Stimulated activated naive B cell treated with anti-CD40 and anti-IgM and Interleukin-4, amounts not matched to agents 10 μg/mL and 1 μg/mL and 100 μg/mL, for 72 hours (primary cell): ENCODE measurements at regions not wholly inside any gene's neighbourhood (a gene's known extent, or its start where the extent isn't known, plus 50 kb on each side); places are given as distances from the start of the nearest gene placed in this dataset.

Experiments
- ATAC-seq, 2 donors: fragments of 150-1000 bp; cut with Tn5 transposase; replicated peaks; 2 replicates each; pipeline ENCODE4 v1.10.0; 2021; ENCODE audit warnings: moderate library complexity in 1 of 2
- DNase-seq: peaks from one replicate; pipeline ENCODE4 v3.0.0; 2021
- H3K27ac Mint-ChIP-seq: one replicate; pipeline ENCODE4 v1.8.0; 2022; ENCODE audit warnings: mild to moderate bottlenecking, mixed read lengths
- H3K27me3 Mint-ChIP-seq, 2 donors: one replicate each; pipeline ENCODE4 v1.8.0; 2022; ENCODE audit warnings: mixed read lengths in 2 of 2
- H3K36me3 Mint-ChIP-seq, 2 donors: one replicate each; pipeline ENCODE4 v1.8.0; 2022; ENCODE audit warnings: mixed read lengths in 2 of 2, mild to moderate bottlenecking in 1 of 2
- H3K4me1 Mint-ChIP-seq, 2 donors: one replicate each; pipeline ENCODE4 v1.8.0; 2022; ENCODE audit warnings: mixed read lengths in 2 of 2, mild to moderate bottlenecking in 1 of 2
- H3K4me3 Mint-ChIP-seq, 2 donors: one replicate each; pipeline ENCODE4 v1.8.0; 2022; ENCODE audit warnings: mild to moderate bottlenecking in 2 of 2, mixed read lengths in 2 of 2, moderate library complexity in 1 of 2
- H3K9me3 Mint-ChIP-seq, 2 donors: one replicate each; pipeline ENCODE4 v1.8.0; 2022; ENCODE audit warnings: mixed read lengths in 2 of 2, mild to moderate bottlenecking in 1 of 2

GRCh38 chr10:90328896-90329295 lies 528.9 kb downstream of the HTR7 start:
- no peaks in the 10 kb centered on the region for H3K36me3 Mint-ChIP-seq
- H3K27ac Mint-ChIP-seq: no peak overlapping the region
- ATAC-seq (no peak), DNase-seq (no peak)
- peaks cover 12 to 14% of the 10 kb centered on the region in 2 donors for H3K27me3 Mint-ChIP-seq
- H3K9me3 Mint-ChIP-seq: no peaks in the 10 kb centered on the region
- H3K4me1 Mint-ChIP-seq: no peaks in the 10 kb centered on the region
- H3K4me3 Mint-ChIP-seq: no peak overlapping the region

DNA sequence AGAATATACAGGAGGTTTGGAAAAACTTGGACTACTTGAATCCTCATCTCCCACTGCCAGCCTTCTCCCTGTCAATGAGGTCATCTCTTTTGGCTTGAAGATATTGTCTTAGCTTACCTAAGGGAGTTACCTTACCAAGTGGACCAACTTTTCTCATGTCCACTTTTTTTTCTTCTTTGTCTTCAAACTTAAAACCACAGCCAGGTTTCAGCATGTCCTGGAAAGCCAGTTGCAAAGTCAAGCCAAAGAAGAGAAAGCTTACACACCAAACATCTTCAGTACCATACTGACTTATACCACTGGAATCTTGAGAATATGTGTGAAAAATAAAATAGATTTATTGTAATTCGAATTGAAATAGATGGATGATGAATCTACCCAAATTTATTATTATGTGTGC lies 520.5 kb downstream of the HTR7 start:
- ATAC-seq (no peak), DNase-seq (no peak)
- no peaks in the 10 kb centered on the region for H3K9me3 Mint-ChIP-seq
- no peaks in the 10 kb centered on the region for H3K4me1 Mint-ChIP-seq
- no peaks in the 10 kb centered on the region for H3K36me3 Mint-ChIP-seq
- peaks cover 5% of the 10 kb centered on the region in 2 donors for H3K27me3 Mint-ChIP-seq
- no peak overlapping the region for H3K27ac Mint-ChIP-seq
- H3K4me3 Mint-ChIP-seq: no peak overlapping the region

DNA sequence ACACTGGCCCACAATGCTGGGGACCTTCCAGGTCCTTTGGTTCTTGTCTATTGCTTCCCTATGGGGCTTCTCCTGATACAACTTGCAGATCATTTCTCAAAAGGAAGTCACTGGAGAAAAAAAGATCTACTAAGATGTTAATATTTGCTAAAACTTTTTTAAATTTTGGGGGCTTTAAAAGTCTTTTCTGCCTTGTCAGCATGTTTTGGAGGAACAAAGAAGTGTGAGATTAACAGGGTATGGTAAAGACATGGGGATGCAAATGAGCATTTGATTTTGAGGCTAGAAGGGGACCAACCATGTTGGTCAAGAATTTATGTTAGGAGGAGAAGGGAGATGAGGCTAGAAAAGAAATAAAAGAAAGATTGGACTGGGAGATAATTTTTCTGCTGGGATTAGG lies 515.4 kb downstream of the HTR7 start:
- DNase-seq (no peak), ATAC-seq (no peak)
- Mint-ChIP-seq H3K4me1 (no peaks in the 10 kb centered on the region), H3K9me3 (no peaks in the 10 kb centered on the region), H3K4me3 (no peak overlapping the region), H3K27ac (no peak overlapping the region), H3K27me3 (peaks cover 9 to 25% of the 10 kb centered on the region in 2 donors), H3K36me3 (no peaks in the 10 kb centered on the region)

DNA sequence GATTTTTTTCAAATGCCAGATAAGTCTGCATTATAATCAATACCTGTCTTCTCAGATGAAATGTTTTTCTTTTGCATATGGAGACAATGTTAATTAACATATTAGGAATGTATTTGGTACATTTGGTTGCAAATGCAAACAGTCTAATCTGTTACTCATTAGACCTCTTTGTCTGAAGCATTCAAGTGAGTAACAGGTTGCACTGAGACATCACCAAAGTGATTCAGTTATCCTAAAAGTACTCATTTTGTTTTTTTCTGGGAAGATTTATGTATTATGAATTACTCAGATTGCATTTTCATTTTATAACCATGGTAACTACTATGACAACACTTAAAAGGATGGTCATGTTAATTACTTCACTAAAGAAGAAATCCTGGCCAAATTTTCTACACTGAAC lies 513.6 kb downstream of the HTR7 start:
- no peak for ATAC-seq
- H3K27ac Mint-ChIP-seq: no peak overlapping the region
- DNase-seq: no peak
- H3K27me3 Mint-ChIP-seq: peaks cover 9 to 30% of the 10 kb centered on the region in 2 donors
- H3K36me3 Mint-ChIP-seq: no peaks in the 10 kb centered on the region
- H3K4me3 Mint-ChIP-seq: no peak overlapping the region
- H3K9me3 Mint-ChIP-seq: no peaks in the 10 kb centered on the region
- H3K4me1 Mint-ChIP-seq: no peaks in the 10 kb centered on the region

DNA sequence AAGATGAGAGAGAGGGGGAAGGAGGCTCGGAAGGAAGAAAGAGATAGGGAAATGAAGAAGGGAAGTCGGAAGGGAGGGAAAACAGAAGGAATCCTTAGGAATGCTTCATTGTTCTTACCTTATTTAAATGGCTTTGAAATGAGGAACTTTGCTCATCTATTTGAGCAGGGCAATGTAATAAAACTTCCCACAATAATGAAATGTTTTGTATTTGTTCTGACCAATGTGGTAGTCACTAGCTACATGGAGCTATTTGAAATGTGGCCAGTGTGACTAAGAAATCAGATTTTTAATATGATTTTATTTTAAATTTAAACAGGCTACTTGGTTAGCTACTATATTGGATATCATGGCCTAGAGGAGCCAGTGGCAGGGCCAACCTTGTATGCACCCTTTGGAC lies 510.6 kb downstream of the HTR7 start:
- peaks cover 13 to 30% of the 10 kb centered on the region in 2 donors for H3K27me3 Mint-ChIP-seq
- H3K4me3 Mint-ChIP-seq: no peak overlapping the region
- ATAC-seq: no peak
- no peak overlapping the region for H3K27ac Mint-ChIP-seq
- DNase-seq: no peak
- no peaks in the 10 kb centered on the region for H3K4me1 Mint-ChIP-seq
- H3K36me3 Mint-ChIP-seq: no peaks in the 10 kb centered on the region
- H3K9me3 Mint-ChIP-seq: no peaks in the 10 kb centered on the region

GRCh38 chr10:90350122-90350521 lies 507.7 kb downstream of the HTR7 start:
- Mint-ChIP-seq H3K9me3 (peaks cover 0 to 1% of the 10 kb centered on the region in 2 donors), H3K4me1 (no peaks in the 10 kb centered on the region), H3K36me3 (no peaks in the 10 kb centered on the region), H3K27me3 (peaks cover 15 to 36% of the 10 kb centered on the region in 2 donors), H3K4me3 (no peak overlapping the region), H3K27ac (no peak overlapping the region)
- ATAC-seq (no peak), DNase-seq (no peak)

- Mint-ChIP-seq H3K9me3 (peaks cover 0 to 2% of the 10 kb centered on the region in 2 donors), H3K27me3 (peaks cover 10 to 20% of the 10 kb centered on the region in 2 donors), H3K4me3 (no peak overlapping the region), H3K4me1 (no peaks in the 10 kb centered on the region), H3K27ac (no peak overlapping the region), H3K36me3 (no peaks in the 10 kb centered on the region)
- no peak for ATAC-seq
- DNase-seq: no peak
Measured at GRCh38 chr10:90352288-90352687, 505.6 kb downstream of the HTR7 start.

GRCh38 chr10:90354914-90355313 lies 502.9 kb downstream of the HTR7 start:
- H3K4me3 Mint-ChIP-seq: no peak overlapping the region
- ATAC-seq (no peak), DNase-seq (no peak)
- H3K36me3 Mint-ChIP-seq: no peaks in the 10 kb centered on the region
- H3K9me3 Mint-ChIP-seq: peaks cover 0 to 2% of the 10 kb centered on the region in 2 donors
- H3K27ac Mint-ChIP-seq: no peak overlapping the region
- H3K27me3 Mint-ChIP-seq: peaks cover 14 to 15% of the 10 kb centered on the region in 2 donors
- H3K4me1 Mint-ChIP-seq: no peaks in the 10 kb centered on the region

DNA sequence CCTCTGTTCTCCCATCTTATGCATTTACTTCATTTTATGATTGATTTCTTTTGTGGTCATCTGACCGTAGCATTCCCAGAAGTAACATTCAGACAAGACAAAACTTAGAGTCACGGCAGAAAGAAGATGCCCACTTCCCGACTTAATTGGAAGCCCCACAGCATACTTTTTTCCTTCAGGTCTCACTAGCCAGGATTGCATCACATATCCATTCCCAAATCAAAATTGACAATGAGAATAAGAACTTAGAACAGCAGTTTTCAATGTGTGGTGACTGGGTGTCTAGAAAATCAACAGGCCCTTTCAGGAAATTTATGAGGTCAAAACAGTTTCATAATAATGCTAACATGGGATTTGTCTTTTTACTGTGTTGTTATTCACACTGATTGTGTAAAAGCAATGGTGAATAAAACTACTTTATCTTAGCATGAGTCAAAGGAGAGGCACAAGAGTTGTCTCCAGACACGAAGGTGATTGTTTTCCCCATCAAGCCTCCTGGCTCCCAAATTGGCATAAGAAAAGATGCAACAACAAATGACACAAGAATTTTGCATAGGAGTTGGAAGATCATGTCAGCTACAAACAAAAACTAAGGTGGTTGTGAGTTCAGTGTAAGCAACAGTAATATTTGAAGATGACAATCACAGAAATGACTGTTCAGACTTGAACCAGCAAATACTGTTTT lies 493.9 kb downstream of the HTR7 start:
- peaks cover 0 to 1% of the 10 kb centered on the region in 2 donors for H3K36me3 Mint-ChIP-seq
- ATAC-seq: no peak
- H3K9me3 Mint-ChIP-seq: peaks cover 0 to 2% of the 10 kb centered on the region in 2 donors
- no peak for DNase-seq
- no peak overlapping the region for H3K27ac Mint-ChIP-seq
- no peaks in the 10 kb centered on the region for H3K4me1 Mint-ChIP-seq
- H3K4me3 Mint-ChIP-seq: no peak overlapping the region
- H3K27me3 Mint-ChIP-seq: peaks cover 5 to 11% of the 10 kb centered on the region in 2 donors

DNA sequence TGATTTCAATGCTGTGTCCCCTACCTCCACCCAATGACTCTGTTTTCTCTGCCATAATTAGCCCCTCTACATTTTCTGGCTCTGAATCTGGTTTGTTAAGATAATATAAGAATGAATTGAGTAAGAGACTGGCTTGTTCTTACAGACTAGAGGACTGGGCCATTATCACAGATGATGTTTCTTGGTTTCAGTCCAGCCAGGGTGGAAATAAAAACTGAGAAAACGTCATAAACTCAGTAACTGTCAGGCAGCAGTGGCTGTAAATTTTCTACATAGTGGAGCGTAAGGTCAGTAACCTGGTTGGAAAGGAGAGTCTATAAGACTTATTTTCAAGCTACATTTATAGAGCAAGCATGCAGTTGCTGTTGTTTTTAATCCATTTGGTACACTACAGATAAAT lies 485.4 kb downstream of the HTR7 start:
- Mint-ChIP-seq H3K4me1 (no peaks in the 10 kb centered on the region), H3K9me3 (peaks cover 5 to 6% of the 10 kb centered on the region in 2 donors), H3K27ac (no peak overlapping the region)

GRCh38 chr10:90373911-90374310 lies 483.9 kb downstream of the HTR7 start:
- Mint-ChIP-seq H3K36me3 (no peaks in the 10 kb centered on the region), H3K9me3 (peaks cover 5 to 6% of the 10 kb centered on the region in 2 donors), H3K27me3 (peaks cover 24 to 38% of the 10 kb centered on the region in 2 donors), H3K4me3 (no peak overlapping the region), H3K27ac (no peak overlapping the region), H3K4me1 (no peaks in the 10 kb centered on the region)
- DNase-seq: no peak
- ATAC-seq: no peak

More for the DNA sequence above, 485.4 kb downstream of the HTR7 start:
- Mint-ChIP-seq H3K4me3 (no peak overlapping the region), H3K27me3 (peaks cover 21 to 42% of the 10 kb centered on the region in 2 donors), H3K36me3 (no peaks in the 10 kb centered on the region)
- ATAC-seq (no peak), DNase-seq (no peak)

- no peak overlapping the region for H3K4me3 Mint-ChIP-seq
- no peaks in the 10 kb centered on the region for H3K9me3 Mint-ChIP-seq
- peaks cover 15 to 18% of the 10 kb centered on the region in 2 donors for H3K27me3 Mint-ChIP-seq
- no peaks in the 10 kb centered on the region for H3K36me3 Mint-ChIP-seq
- no peak for DNase-seq
- no peak for ATAC-seq
- H3K27ac Mint-ChIP-seq: no peak overlapping the region
- H3K4me1 Mint-ChIP-seq: no peaks in the 10 kb centered on the region
Measured at GRCh38 chr10:90378524-90379076, 479.2 kb downstream of the HTR7 start.

DNA sequence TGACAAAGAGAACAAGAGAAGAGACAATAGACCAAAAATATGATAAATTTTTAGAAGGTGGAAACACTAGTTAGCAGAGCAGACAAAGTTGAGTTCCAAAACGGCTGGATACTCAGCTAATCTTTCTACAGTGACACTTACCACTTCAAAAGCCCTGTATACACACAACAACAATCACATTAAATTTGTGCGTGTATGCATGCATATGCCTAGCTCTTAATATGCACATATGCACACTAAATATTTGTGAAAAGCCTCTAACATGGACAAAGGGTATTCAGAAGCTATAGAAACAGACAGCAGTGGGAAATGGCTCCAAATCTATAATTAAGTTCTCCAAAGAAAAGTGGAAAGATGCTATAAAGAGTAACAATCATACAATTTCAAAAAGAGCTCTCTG lies 476.4 kb downstream of the HTR7 start:
- no peak overlapping the region for H3K27ac Mint-ChIP-seq
- no peaks in the 10 kb centered on the region for H3K9me3 Mint-ChIP-seq
- H3K36me3 Mint-ChIP-seq: no peaks in the 10 kb centered on the region
- peaks cover 17 to 19% of the 10 kb centered on the region in 2 donors for H3K27me3 Mint-ChIP-seq
- H3K4me1 Mint-ChIP-seq: no peaks in the 10 kb centered on the region
- ATAC-seq (no peak), DNase-seq (no peak)
- H3K4me3 Mint-ChIP-seq: no peak overlapping the region

DNA sequence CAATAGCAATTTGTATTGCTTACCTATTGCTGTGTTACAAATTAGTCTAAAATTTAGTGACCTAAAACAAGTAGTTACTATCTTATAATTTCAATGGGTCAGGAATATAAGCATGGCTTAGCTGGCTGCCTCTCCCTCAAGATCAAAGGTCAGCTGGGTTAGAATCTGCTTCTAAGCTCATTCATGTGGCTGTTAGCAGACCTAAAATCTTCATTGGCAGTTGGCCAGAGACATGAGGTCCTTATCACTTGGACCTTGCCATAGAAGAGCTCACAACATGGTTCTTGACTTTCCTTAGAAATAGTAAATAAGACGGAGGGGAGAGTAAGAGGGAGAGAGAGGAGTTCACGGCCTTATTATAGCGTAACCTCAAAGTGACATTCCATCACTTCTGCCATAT lies 468.0 kb downstream of the HTR7 start:
- no peak for DNase-seq
- Mint-ChIP-seq H3K4me1 (no peaks in the 10 kb centered on the region), H3K4me3 (no peak overlapping the region), H3K27ac (no peak overlapping the region), H3K36me3 (no peaks in the 10 kb centered on the region), H3K27me3 (peaks cover under 1 to 3% of the 10 kb centered on the region in 2 donors), H3K9me3 (no peaks in the 10 kb centered on the region)
- ATAC-seq: no peak

DNA sequence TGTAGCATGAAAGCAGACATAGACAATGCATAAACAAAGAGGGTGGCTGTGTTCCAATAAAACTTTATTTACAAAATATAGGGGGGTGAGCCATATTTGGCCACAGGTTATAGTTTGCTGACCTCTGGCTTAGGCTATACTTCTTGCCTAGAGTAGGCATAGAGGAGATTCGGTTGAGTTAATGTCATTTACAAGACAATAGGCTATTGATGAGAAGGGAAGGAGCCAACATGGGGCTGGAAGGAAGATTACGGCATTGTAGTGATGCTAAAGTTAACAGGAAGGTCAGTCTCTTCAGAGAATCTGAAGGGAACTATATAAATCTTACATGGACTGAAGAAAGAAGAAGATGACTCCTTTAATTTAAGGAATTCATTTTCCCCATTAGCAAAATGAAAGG lies 463.5 kb downstream of the HTR7 start:
- no peak overlapping the region for H3K27ac Mint-ChIP-seq
- no peaks in the 10 kb centered on the region for H3K27me3 Mint-ChIP-seq
- H3K9me3 Mint-ChIP-seq: no peaks in the 10 kb centered on the region
- no peaks in the 10 kb centered on the region for H3K36me3 Mint-ChIP-seq
- DNase-seq (no peak), ATAC-seq (no peak)
- H3K4me1 Mint-ChIP-seq: no peaks in the 10 kb centered on the region
- H3K4me3 Mint-ChIP-seq: no peak overlapping the region
